ENCODE measurements at regions not wholly inside any gene's neighbourhood (a gene's known extent, or its start where the extent isn't known, plus 50 kb on each side); places are given as distances from the start of the nearest gene placed in this dataset.

DNA sequence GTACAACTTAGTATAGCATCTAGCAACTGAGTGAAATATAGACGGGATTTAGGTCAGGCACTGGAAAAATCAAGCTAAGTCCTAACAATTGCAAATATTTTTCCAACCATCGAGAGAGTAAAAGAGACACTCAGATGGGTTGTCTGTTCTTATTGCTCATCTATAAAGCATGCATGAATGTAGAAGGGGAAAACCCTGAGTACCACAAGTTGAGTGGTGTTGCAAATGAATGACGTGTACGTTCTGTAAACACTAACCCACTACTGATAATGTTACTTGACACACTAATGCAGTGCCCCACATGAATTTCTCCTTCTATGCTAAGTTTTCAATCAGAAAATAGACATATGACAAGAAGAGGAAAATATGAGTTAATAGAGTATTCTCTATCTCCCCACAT is 211.2 kb downstream of the COX18 start:
- ChIA-PET RAD21 (ENCODE audit: low non-redundant PET in 1 of 2, low total read pairs in 2 of 2, uncharacterized antibody in 2 of 2, unreplicated experiment in 2 of 2) (no interaction called here), POLR2A (no interaction called here), CTCF (no interaction called here)
- Histone ChIP-seq H3K4me3 (replicated peaks in 1 of 2; ENCODE audit: low read depth in 1 of 2, low read length in 2 of 2) (no peak overlapping the region), H3K4me1 (ENCODE audit: control insufficient read depth in 1 of 2, insufficient read depth in 2 of 2, low read length in 2 of 2) (no peaks in the 10 kb centered on the region), H3K9me2 (ENCODE audit: insufficient read depth) (no peaks in the 10 kb centered on the region), H3K36me3 (ENCODE audit: control insufficient read depth in 1 of 2, insufficient read depth in 2 of 2, low read length in 2 of 2) (no peaks in the 10 kb centered on the region), H4K20me1 (ENCODE audit: insufficient read depth) (no peaks in the 10 kb centered on the region), H3K27ac (ENCODE audit: low read depth, low read length) (no peak overlapping the region), H3K9ac (ENCODE audit: low read length) (no peak overlapping the region), H3K27me3 (ENCODE audit: insufficient read depth, low read length) (peaks cover 5% of the 10 kb centered on the region; the same call in 1 of the 2 replicates), H3K9me3 (ENCODE audit: control insufficient read depth in 1 of 2, insufficient read depth in 1 of 2, low read depth in 1 of 2, low read length in 2 of 2) (no peaks in the 10 kb centered on the region), H3K4me2 (ENCODE audit: low read length) (no peak overlapping the region), H3K79me2 (ENCODE audit: insufficient read depth, low read length) (no peaks in the 10 kb centered on the region), H2AFZ (ENCODE audit: low read depth, low read length, poor library complexity, severe bottlenecking) (no peak overlapping the region)
- no peak for DNase-seq (ENCODE audit: low read depth, low spot score)
- intact Hi-C loops (cut with micrococcal nuclease), result no loop called here
- ATAC-seq, result no peak
- TF ChIP-seq ELF1 (IDR thresholded peaks at IDR 0.05; ENCODE audit: borderline replicate concordance, low read depth), result no peak
- no peak for TF ChIP-seq EZH2phosphoT487 (IDR thresholded peaks at IDR 0.05; ENCODE audit: borderline replicate concordance)
- TF ChIP-seq POLR2A (IDR thresholded peaks at IDR 0.05; ENCODE audit: borderline replicate concordance, extremely low read depth, insufficient read depth, insufficient read length), result no peak
- TF ChIP-seq, protein P1, sequence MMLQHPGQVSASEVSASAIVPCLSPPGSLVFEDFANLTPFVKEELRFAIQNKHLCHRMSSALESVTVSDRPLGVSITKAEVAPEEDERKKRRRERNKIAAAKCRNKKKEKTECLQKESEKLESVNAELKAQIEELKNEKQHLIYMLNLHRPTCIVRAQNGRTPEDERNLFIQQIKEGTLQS (IDR thresholded peaks at IDR 0.05), result no peak
- no peak for TF ChIP-seq EZH2 (IDR thresholded peaks at IDR 0.05)
- TF ChIP-seq POLR2AphosphoS5 (IDR thresholded peaks at IDR 0.05; ENCODE audit: low read depth, low read length), result no peak
- no peak for TF ChIP-seq EGR1 (IDR thresholded peaks at IDR 0.05; ENCODE audit: low read depth)
- no peak for TF ChIP-seq YY1 (IDR thresholded peaks at IDR 0.05; ENCODE audit: extremely low read depth, insufficient replicate concordance, low read depth, low read length)
- TF ChIP-seq CEBPB (IDR thresholded peaks at IDR 0.05; ENCODE audit: low read depth), result no peak
- no peak for TF ChIP-seq SP1 (IDR thresholded peaks at IDR 0.05; ENCODE audit: low read depth)
- no peak for TF ChIP-seq FOSL1 (IDR thresholded peaks at IDR 0.05; ENCODE audit: low read depth)
- TF ChIP-seq RAD21 (IDR thresholded peaks at IDR 0.05; ENCODE audit: low read depth), result no peak
- TF ChIP-seq ZNF274 (IDR thresholded peaks at IDR 0.05; ENCODE audit: low read depth, low read length), result no peak
- TF ChIP-seq, protein P2, sequence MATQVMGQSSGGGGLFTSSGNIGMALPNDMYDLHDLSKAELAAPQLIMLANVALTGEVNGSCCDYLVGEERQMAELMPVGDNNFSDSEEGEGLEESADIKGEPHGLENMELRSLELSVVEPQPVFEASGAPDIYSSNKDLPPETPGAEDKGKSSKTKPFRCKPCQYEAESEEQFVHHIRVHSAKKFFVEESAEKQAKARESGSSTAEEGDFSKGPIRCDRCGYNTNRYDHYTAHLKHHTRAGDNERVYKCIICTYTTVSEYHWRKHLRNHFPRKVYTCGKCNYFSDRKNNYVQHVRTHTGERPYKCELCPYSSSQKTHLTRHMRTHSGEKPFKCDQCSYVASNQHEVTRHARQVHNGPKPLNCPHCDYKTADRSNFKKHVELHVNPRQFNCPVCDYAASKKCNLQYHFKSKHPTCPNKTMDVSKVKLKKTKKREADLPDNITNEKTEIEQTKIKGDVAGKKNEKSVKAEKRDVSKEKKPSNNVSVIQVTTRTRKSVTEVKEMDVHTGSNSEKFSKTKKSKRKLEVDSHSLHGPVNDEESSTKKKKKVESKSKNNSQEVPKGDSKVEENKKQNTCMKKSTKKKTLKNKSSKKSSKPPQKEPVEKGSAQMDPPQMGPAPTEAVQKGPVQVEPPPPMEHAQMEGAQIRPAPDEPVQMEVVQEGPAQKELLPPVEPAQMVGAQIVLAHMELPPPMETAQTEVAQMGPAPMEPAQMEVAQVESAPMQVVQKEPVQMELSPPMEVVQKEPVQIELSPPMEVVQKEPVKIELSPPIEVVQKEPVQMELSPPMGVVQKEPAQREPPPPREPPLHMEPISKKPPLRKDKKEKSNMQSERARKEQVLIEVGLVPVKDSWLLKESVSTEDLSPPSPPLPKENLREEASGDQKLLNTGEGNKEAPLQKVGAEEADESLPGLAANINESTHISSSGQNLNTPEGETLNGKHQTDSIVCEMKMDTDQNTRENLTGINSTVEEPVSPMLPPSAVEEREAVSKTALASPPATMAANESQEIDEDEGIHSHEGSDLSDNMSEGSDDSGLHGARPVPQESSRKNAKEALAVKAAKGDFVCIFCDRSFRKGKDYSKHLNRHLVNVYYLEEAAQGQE (IDR thresholded peaks at IDR 0.05; ENCODE audit: low read depth), result no peak
- TF ChIP-seq, protein P3, sequence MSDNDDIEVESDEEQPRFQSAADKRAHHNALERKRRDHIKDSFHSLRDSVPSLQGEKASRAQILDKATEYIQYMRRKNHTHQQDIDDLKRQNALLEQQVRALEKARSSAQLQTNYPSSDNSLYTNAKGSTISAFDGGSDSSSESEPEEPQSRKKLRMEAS (IDR thresholded peaks at IDR 0.05), result no peak
- TF ChIP-seq SIN3A (IDR thresholded peaks at IDR 0.05; ENCODE audit: low read depth), result no peak
- TF ChIP-seq, protein P4, sequence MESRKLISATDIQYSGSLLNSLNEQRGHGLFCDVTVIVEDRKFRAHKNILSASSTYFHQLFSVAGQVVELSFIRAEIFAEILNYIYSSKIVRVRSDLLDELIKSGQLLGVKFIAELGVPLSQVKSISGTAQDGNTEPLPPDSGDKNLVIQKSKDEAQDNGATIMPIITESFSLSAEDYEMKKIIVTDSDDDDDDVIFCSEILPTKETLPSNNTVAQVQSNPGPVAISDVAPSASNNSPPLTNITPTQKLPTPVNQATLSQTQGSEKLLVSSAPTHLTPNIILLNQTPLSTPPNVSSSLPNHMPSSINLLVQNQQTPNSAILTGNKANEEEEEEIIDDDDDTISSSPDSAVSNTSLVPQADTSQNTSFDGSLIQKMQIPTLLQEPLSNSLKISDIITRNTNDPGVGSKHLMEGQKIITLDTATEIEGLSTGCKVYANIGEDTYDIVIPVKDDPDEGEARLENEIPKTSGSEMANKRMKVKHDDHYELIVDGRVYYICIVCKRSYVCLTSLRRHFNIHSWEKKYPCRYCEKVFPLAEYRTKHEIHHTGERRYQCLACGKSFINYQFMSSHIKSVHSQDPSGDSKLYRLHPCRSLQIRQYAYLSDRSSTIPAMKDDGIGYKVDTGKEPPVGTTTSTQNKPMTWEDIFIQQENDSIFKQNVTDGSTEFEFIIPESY (IDR thresholded peaks at IDR 0.05; ENCODE audit: extremely low read depth, insufficient replicate concordance, low read length), result no peak
- TF ChIP-seq CBX3 (IDR thresholded peaks at IDR 0.05; ENCODE audit: low read depth), result no peak
- BruUV-seq (replicated peaks), result no TSS peak

All from HCT116 (cell line).